GM13976 (cell line): ENCODE measurements at regions not wholly inside any gene's neighbourhood (a gene's known extent, or its start where the extent isn't known, plus 50 kb on each side); places are given as distances from the start of the nearest gene placed in this dataset.

Experiments used
- DNase-seq: peaks from one replicate; pipeline ENCODE4 v3.0.0; 2012; ENCODE audit warnings: low spot score
- in situ Hi-C: fragments of 300-500 bp; cut with MboI; formaldehyde crosslinking; loops from one replicate; pipeline ENCODE4 v1.12.0; 2022; ENCODE audit warnings: low sequenced_read_pairs, mixed read lengths, inconsistent platforms; ENCODE audit not compliant: unreplicated experiment
- TF ChIP-seq, protein P1 (sequence below): IDR thresholded peaks from 2 replicates; pipeline ENCODE4 v1.5.1; 2012; ENCODE audit warnings: borderline replicate concordance, mild to moderate bottlenecking; ENCODE audit not compliant: insufficient read depth; ENCODE audit errors: extremely low read depth, missing control alignments, control extremely low read depth

DNA sequence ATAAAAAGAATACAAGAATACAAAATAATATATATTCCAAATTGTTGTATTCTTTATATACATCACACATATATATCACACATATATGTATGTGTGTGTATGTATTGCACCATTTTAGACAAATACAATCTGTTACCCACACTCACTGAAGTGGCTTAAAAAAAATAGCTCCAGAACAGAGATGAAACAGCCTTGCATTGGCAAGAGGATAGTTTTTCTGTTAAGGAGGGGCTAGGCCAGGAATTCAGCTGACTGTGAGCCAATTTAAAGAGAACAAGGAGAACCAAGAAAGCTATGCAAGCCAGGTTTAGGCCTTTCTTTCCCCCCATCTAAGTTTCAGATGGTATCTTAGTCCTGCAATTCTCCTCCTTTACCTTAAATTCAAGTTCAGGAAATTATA, 257.5 kb downstream of the MZT1 start:
- in situ Hi-C loops = no loop called here
- TF ChIP-seq, protein P1, sequence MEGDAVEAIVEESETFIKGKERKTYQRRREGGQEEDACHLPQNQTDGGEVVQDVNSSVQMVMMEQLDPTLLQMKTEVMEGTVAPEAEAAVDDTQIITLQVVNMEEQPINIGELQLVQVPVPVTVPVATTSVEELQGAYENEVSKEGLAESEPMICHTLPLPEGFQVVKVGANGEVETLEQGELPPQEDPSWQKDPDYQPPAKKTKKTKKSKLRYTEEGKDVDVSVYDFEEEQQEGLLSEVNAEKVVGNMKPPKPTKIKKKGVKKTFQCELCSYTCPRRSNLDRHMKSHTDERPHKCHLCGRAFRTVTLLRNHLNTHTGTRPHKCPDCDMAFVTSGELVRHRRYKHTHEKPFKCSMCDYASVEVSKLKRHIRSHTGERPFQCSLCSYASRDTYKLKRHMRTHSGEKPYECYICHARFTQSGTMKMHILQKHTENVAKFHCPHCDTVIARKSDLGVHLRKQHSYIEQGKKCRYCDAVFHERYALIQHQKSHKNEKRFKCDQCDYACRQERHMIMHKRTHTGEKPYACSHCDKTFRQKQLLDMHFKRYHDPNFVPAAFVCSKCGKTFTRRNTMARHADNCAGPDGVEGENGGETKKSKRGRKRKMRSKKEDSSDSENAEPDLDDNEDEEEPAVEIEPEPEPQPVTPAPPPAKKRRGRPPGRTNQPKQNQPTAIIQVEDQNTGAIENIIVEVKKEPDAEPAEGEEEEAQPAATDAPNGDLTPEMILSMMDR = no peak
- DNase-seq = no peak

DNA sequence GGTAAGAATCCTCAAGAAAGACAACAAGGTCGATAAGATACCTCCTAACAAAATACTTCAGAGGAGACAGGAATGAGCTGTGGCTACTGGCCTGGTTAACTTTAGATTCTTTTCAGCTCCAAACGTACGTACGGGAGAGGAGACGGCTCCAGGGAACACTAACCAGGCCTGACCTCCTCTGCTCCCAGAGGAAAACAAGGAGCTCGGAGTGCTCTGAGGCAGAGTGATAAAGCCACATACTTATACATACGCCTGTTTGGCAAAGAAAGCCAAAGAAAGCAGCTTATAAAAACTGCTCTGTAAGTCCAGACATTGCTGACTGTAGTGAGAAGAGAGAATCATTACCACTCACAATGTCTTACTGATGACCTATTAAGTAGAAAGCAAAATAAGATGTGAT, 263.9 kb downstream of the MZT1 start:
- TF ChIP-seq, protein P1 = no peak
- in situ Hi-C loops = no loop called here
- no peak for DNase-seq

- no peak for DNase-seq
- in situ Hi-C loops = no loop called here
- TF ChIP-seq, protein P1 = no peak
These were observed 264.7 kb downstream of the MZT1 start for GRCh38 chr13:72462726-72463125.

DNA sequence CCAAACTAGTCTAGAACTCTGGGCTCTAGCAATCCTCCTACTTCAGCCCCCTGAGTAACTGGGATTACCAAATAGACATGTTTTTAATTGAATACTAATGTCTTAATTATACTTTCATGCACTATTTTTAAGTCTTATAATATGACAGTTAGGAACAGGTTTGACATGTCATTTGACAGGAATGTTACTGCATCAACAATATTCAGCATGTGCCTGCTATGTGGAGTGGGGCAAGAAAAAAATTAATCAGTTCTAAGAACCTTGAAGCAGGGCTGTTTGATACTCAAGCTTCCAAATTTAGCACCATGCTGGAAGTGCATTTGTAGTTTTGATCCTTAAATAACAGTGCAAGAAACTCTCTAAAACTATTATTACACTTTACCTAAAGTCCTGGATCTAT, 265.3 kb downstream of the MZT1 start:
- DNase-seq = no peak
- in situ Hi-C loops = no loop called here
- TF ChIP-seq, protein P1 = no peak

- TF ChIP-seq, protein P1 = no peak
- no peak for DNase-seq
- in situ Hi-C loops = no loop called here
These were observed 268.7 kb downstream of the MZT1 start for GRCh38 chr13:72458701-72459100.

DNA sequence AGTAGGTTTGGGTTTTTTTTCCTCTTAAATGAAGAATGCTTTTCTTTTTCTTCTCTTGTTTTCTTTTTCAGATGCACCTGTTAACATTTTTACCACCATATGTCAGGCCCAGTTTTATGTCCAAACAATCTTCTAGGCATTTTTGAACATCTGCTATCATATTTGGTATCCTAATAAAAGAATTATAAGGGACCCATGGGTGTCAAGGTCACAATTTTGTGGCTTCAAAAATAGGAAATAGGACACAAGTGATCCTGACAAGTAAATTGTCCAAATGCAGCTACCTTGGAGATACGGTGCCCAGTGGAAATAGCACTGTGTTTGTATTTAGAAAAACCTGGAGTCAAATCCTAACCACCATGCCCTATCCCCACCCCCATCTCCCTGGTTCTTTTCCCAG, 270.3 kb downstream of the MZT1 start:
- DNase-seq = no peak
- TF ChIP-seq, protein P1 = no peak
- in situ Hi-C loops = no loop called here

DNA sequence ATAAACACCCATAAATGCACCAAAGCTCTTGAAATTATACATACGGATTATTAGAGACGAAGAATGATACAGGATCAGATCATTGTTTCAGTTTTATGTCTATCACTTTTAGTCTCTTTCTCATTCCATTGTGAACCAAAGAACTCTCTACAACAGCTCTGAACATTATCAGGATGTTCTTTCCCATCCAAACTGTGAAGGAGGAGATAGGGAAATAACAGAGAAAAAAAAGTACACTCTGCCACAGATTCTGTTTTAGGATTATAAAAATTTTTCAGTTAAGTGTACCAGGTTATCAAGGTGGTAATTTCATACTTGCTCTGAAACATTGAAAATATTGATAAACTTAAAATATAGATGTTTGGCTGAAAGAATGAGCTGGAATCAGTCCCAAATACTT, 270.9 kb downstream of the MZT1 start:
- in situ Hi-C loops = no loop called here

More for the DNA sequence above, 270.9 kb downstream of the MZT1 start:
- TF ChIP-seq, protein P1 = no peak
- DNase-seq = no peak
